ENCODE measurements at regions not wholly inside any gene's neighbourhood (a gene's known extent, or its start where the extent isn't known, plus 50 kb on each side); places are given as distances from the start of the nearest gene placed in this dataset.

GRCh38 chr3:6097556-6097955 is 763.4 kb upstream of the GRM7 start:
- no peaks in the 10 kb centered on the region for H3K4me1 Mint-ChIP-seq (ENCODE audit: low read depth)
- no peak overlapping the region for H3K27ac Mint-ChIP-seq
- no peaks in the 10 kb centered on the region for H3K36me3 Mint-ChIP-seq (ENCODE audit: insufficient read depth)
- H3K4me3 Mint-ChIP-seq (ENCODE audit: low read depth), result no peak overlapping the region
- no peaks in the 10 kb centered on the region for H3K27me3 Mint-ChIP-seq
- DNase-seq (ENCODE audit: low spot score, unreplicated experiment), result no peak
- TF ChIP-seq CTCF (IDR thresholded peaks at IDR 0.05; ENCODE audit: unreplicated experiment), result no peak
- H3K9me3 Mint-ChIP-seq (ENCODE audit: low read depth), result peaks cover under 1% of the 10 kb centered on the region

GRCh38 chr3:6098516-6099157 is 762.3 kb upstream of the GRM7 start:
- TF ChIP-seq CTCF (IDR thresholded peaks at IDR 0.05; ENCODE audit: unreplicated experiment), result no peak
- Mint-ChIP-seq H3K36me3 (ENCODE audit: insufficient read depth) (no peaks in the 10 kb centered on the region), H3K27me3 (no peaks in the 10 kb centered on the region), H3K9me3 (ENCODE audit: low read depth) (peaks cover 3% of the 10 kb centered on the region), H3K4me1 (ENCODE audit: low read depth) (no peaks in the 10 kb centered on the region), H3K27ac (no peak overlapping the region), H3K4me3 (ENCODE audit: low read depth) (no peak overlapping the region)
- no peak for DNase-seq (ENCODE audit: low spot score, unreplicated experiment)

DNA sequence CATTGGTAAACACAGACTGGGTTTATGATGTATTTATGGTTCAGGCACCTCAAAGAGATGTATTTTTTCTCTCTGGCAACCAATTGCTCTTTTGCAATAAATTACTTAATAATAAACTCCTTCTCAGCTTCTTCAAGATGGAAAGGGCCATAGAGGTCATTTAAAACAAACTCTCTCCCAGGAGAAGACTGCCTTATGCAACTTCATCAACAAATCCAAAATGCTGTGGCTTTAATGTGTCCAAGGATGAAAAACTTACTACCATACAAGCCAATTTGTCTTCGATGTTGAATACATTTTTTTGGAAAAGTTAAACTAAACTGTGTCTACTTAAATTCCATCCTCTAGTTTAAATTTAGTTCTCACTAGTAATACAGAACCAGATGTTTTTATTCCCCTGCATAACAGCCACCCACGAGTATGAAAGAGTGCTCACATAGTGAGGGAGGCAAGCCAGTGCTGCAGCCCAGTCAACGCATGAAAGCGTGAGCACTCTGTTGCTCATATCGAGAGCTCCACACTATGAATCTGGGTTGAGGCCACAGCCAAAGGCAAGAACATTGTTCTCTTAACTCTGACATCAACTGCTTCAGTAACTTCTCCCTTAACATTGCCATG is 761.3 kb upstream of the GRM7 start:
- no peak for TF ChIP-seq CTCF (IDR thresholded peaks at IDR 0.05; ENCODE audit: unreplicated experiment)
- Mint-ChIP-seq H3K9me3 (ENCODE audit: low read depth) (peaks cover 3% of the 10 kb centered on the region), H3K27me3 (no peaks in the 10 kb centered on the region), H3K27ac (no peak overlapping the region), H3K4me1 (ENCODE audit: low read depth) (no peaks in the 10 kb centered on the region), H3K36me3 (ENCODE audit: insufficient read depth) (no peaks in the 10 kb centered on the region), H3K4me3 (ENCODE audit: low read depth) (no peak overlapping the region)
- no peak for DNase-seq (ENCODE audit: low spot score, unreplicated experiment)

GRCh38 chr3:6105187-6105586 is 755.7 kb upstream of the GRM7 start:
- H3K36me3 Mint-ChIP-seq (ENCODE audit: insufficient read depth), result no peaks in the 10 kb centered on the region
- no peak for DNase-seq (ENCODE audit: low spot score, unreplicated experiment)
- TF ChIP-seq CTCF (IDR thresholded peaks at IDR 0.05; ENCODE audit: unreplicated experiment), result no peak
- no peak overlapping the region for H3K27ac Mint-ChIP-seq
- H3K9me3 Mint-ChIP-seq (ENCODE audit: low read depth), result peaks cover 3% of the 10 kb centered on the region
- no peak overlapping the region for H3K4me3 Mint-ChIP-seq (ENCODE audit: low read depth)
- H3K27me3 Mint-ChIP-seq, result no peaks in the 10 kb centered on the region
- H3K4me1 Mint-ChIP-seq (ENCODE audit: low read depth), result peaks cover 2% of the 10 kb centered on the region

GRCh38 chr3:6108957-6109356 is 752.0 kb upstream of the GRM7 start:
- no peaks in the 10 kb centered on the region for H3K9me3 Mint-ChIP-seq (ENCODE audit: low read depth)
- no peak for DNase-seq (ENCODE audit: low spot score, unreplicated experiment)
- no peak for TF ChIP-seq CTCF (IDR thresholded peaks at IDR 0.05; ENCODE audit: unreplicated experiment)
- H3K27me3 Mint-ChIP-seq, result no peaks in the 10 kb centered on the region
- H3K4me1 Mint-ChIP-seq (ENCODE audit: low read depth), result peaks cover 4% of the 10 kb centered on the region
- H3K4me3 Mint-ChIP-seq (ENCODE audit: low read depth), result no peak overlapping the region
- no peaks in the 10 kb centered on the region for H3K36me3 Mint-ChIP-seq (ENCODE audit: insufficient read depth)
- H3K27ac Mint-ChIP-seq, result no peak overlapping the region
